HFF-Myc (cell line): ENCODE measurements at regions not wholly inside any gene's neighbourhood (a gene's known extent, or its start where the extent isn't known, plus 50 kb on each side); places are given as distances from the start of the nearest gene placed in this dataset.
A peak's percentile ranks its signal among the peaks of the same experiment; 100 is the strongest.

Experiments used
- DNase-seq: peaks from one replicate; pipeline ENCODE4 v3.0.0-alpha.2; 2011; ENCODE audit warnings: low read depth; ENCODE audit errors: extremely low read depth
- H3K4me3 ChIP-seq: replicated peaks from 2 replicates; pipeline ENCODE4 v1.5.1; 2011; ENCODE audit warnings: low read depth, mild to moderate bottlenecking, control low read depth, low read length
- CTCF ChIP-seq: IDR thresholded peaks from 2 replicates; pipeline ENCODE4 v1.5.1; 2012; ENCODE audit warnings: mild to moderate bottlenecking, low read depth, low read length, control low read depth; ENCODE audit errors: missing control alignments

- TF ChIP-seq CTCF = no peak
- no peak overlapping the region for H3K4me3 ChIP-seq
- DNase-seq = no peak
Measured at GRCh38 chr1:181150842-181151241, 62.3 kb downstream of the IER5 start.

GRCh38 chr1:181151378-181152326 is 63.2 kb downstream of the IER5 start:
- TF ChIP-seq CTCF = no peak
- no peak overlapping the region for H3K4me3 ChIP-seq
- DNase-seq = peak; percentile 40

DNA sequence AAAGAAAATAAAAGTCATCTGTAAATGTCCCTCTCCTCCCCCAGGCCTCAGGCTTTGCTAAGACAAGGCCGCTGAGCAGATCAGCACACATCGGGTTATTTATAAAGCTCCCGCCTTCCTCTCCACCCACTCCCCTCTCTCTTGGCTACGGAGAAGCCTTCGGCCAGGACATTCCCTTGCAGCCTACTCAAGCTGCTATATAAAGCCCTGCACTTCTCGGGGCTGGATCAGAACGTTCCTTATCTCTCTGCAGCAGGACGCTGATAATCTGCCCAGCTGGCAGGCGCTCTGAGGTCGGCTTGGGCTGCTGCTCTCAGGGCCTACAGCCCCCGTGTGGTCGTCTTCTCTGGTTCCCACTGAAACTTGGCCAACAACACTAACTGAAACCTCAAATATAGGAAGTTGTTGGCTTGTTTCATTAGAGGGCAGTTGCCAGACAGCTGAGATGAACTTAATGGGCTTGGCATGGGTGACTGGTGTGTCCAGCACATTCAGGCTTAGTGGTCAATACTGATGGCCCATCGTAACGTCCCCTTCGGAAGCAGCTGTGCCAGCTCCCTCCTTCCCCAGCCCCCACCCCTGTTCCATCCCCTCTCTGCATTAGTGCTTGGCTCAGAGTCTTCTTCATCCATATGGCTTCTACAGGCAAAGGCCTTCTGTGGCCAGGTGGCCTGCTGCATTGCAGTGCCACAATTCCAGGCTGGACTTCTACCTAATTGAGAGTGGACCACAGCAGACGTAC is 64.6 kb downstream of the IER5 start:
- H3K4me3 ChIP-seq = no peak overlapping the region
- no peak for TF ChIP-seq CTCF
- DNase-seq = no peak

- TF ChIP-seq CTCF = no peak
- no peak overlapping the region for H3K4me3 ChIP-seq
- no peak for DNase-seq
Measured at GRCh38 chr1:181153634-181153961, 65.1 kb downstream of the IER5 start.

DNA sequence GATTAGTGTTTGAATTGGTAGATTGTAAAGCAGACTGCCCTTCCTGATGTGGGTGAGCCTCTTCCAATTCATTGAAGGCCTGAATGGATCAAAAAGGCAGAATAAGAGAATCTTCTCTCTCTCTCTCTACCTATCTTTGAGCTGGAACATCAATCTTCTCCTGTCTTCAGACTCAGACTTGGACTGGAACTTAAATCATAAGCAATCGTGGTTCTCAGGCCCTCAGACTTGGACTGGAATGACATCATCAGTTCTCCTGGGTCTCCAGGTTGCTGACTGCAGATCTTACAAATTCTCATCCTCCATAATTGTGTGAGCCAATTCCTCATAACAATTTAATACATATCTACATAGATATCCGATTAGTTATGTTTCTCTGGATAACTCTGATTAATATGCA is 66.8 kb downstream of the IER5 start:
- no peak for DNase-seq
- H3K4me3 ChIP-seq = no peak overlapping the region
- no peak for TF ChIP-seq CTCF

DNA sequence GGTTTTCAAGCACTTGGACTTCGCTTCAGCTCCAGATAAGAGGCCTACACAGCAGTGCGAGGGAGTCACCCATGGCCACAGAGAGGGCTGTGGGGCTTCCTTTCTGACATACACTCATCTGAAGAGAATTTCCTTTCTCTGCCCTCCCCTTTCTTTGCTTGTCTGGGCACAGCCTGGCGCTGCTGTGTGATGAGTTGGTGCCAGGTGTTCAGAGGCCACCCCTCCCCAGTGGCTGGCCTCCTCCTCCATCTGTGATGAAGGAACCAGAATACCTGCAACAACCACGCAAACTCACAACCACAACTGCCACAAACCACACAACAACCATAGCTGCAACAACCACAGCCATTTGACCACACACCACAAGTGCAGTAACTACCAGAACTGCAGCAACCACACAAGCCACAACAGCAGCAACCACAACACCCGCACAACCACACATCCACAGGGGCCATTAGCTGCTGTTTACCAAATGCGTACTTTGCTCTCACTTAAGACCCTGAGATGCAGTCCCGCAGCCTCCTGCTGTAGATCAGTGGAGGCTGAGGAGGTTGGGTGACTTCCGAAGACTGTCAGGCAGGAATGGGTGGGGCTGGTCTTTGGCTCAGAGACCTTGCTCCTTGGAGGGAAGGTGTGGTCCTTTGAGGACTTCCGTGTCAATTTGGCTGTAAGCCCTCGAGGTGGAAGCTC is 71.1 kb downstream of the IER5 start:
- H3K4me3 ChIP-seq = no peak overlapping the region
- TF ChIP-seq CTCF = no peak
- DNase-seq = no peak
